ENCODE measurements at regions not wholly inside any gene's neighbourhood (a gene's known extent, or its start where the extent isn't known, plus 50 kb on each side); places are given as distances from the start of the nearest gene placed in this dataset.

DNA sequence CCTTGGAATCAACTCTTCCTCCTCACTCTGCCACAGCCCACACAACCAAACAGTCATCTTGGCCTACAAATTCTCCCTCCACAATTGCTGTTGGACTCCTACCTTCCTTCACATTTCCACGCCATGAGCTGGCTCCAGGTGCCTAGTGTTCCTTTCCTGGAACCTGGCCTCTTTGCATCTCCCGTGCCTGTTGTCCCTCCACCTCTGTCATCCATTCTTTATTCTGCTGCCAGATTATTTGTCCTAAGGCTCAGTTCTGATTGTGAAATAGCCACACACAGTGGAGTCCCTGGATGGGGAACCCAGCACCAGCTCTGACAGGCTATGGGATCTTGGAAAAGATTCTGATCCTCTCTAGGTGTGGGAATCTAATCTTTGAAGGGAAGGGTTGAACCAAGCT, 109.1 kb upstream of the ANKH start:
- no peak overlapping the region for H3K4me3 ChIP-seq (replicated peaks; ENCODE audit: low read depth, low read length)
- TF ChIP-seq, protein P1, sequence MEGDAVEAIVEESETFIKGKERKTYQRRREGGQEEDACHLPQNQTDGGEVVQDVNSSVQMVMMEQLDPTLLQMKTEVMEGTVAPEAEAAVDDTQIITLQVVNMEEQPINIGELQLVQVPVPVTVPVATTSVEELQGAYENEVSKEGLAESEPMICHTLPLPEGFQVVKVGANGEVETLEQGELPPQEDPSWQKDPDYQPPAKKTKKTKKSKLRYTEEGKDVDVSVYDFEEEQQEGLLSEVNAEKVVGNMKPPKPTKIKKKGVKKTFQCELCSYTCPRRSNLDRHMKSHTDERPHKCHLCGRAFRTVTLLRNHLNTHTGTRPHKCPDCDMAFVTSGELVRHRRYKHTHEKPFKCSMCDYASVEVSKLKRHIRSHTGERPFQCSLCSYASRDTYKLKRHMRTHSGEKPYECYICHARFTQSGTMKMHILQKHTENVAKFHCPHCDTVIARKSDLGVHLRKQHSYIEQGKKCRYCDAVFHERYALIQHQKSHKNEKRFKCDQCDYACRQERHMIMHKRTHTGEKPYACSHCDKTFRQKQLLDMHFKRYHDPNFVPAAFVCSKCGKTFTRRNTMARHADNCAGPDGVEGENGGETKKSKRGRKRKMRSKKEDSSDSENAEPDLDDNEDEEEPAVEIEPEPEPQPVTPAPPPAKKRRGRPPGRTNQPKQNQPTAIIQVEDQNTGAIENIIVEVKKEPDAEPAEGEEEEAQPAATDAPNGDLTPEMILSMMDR (IDR thresholded peaks at IDR 0.05; ENCODE audit: low read length, missing control alignments), result no peak
- DNase-seq (ENCODE audit: low read depth), result no peak

DNA sequence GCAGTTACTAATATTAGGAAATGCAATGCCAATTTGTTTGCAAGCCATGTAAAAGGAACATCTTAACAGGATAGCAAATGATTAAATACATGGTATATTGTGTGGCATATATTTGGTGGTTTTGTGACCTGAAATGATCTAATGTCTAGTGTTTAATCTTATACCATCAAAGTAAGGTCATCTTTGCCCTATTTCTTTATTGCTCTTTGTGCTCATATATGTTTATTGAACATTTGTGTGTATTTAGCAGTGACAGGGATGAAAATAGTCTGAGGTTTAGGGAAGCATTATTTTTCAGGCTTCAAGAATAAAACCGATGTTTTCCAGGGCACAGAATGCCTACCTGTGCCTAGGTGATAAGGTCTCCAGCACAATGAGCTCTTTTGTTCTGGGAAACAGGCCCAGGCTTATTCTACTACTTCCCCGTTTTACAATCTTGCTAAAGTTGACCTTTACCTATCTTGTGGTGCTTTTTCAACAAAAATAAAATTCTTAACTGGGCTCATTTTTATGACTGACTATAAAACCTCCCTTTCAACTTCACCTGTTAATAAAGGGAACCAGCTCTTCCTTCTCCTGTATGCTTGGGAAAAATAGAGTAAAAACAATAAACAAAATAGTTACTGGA, 105.6 kb upstream of the ANKH start:
- TF ChIP-seq, protein P1 (IDR thresholded peaks at IDR 0.05; ENCODE audit: low read length, missing control alignments), result no peak
- no peak for DNase-seq (ENCODE audit: low read depth)
- no peak overlapping the region for H3K4me3 ChIP-seq (replicated peaks; ENCODE audit: low read depth, low read length)

DNA sequence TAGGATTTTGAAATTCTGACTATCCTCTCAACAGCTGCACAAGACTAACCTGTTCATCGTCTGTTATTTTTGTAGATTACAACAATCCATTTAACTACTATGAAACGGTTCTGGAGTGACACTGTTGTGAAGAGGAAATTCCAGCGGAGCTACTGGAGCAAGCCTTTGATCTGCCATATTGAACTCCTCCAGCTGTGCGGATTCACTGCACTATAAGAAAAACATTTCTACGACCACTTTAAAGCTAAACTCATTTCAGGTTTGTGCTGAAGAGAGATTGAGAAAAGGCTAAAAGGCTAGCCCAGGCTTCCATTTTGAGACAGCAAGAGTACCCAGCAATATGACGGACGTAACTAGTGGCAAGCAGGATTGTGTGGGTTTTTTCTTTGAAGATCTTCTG, 104.9 kb upstream of the ANKH start:
- TF ChIP-seq, protein P1 (IDR thresholded peaks at IDR 0.05; ENCODE audit: low read length, missing control alignments), result no peak
- no peak for DNase-seq (ENCODE audit: low read depth)
- H3K4me3 ChIP-seq (replicated peaks; ENCODE audit: low read depth, low read length), result no peak overlapping the region

DNA sequence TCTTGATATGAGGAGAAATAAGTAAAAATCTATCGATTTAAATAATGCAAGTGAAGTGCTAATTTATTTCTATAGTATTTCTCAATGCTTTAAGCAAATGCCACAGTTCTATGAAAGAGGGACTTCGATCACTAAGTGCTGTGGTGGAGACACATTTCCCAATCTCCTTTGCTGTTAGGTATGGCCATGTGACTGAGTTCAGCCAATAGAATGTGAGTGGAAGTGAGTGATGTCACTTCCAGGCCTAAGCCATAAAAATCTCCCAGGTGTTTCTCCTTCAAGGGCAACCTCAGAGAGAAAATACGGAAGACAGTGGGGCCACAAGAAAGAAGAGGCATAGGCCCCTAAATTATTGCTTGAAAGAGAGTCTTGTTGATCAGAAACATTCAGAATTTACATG, 100.3 kb upstream of the ANKH start:
- no peak for DNase-seq (ENCODE audit: low read depth)
- TF ChIP-seq, protein P1 (IDR thresholded peaks at IDR 0.05; ENCODE audit: low read length, missing control alignments), result no peak
- no peak overlapping the region for H3K4me3 ChIP-seq (replicated peaks; ENCODE audit: low read depth, low read length)

DNA sequence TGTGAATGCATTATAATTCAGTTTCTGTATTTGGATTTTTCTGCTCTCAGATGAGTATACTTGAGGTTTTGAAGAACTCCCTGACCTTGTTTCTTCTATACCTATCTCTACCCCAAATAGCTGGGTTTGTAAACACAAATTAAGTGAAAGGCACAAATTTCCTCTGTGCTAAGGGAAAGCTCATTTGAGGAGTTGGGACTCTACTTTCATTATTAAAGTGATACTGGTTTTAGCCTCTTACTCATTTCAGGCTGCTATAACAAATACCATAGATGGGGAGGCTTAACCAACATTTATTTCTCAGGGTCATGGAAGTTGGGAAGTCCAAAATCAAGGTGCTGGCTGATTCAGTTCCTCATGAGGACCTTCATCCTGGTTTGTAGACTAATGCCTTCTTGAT, 97.2 kb upstream of the ANKH start:
- no peak for DNase-seq (ENCODE audit: low read depth)
- H3K4me3 ChIP-seq (replicated peaks; ENCODE audit: low read depth, low read length), result no peak overlapping the region
- TF ChIP-seq, protein P1 (IDR thresholded peaks at IDR 0.05; ENCODE audit: low read length, missing control alignments), result no peak

DNA sequence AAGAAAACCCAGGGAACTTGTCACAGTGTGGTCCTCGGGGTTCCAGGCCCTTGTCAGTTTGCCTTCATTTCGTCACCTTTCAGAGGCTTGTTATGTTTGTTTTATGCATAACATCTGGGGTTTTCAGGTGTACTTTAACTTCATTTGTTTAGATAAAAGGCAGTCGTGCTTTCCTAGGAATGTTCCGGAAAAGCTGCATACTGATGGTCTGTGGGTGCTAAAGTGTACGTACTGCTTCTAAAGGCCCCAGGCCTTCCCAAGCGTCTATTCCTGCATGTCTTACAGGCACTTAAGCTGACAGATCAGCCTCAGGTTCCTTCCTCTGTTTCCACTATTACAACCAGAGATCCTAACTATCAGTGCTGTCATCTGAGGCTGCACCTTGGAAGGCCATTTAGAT, 95.6 kb upstream of the ANKH start:
- H3K4me3 ChIP-seq (replicated peaks; ENCODE audit: low read depth, low read length), result no peak overlapping the region
- TF ChIP-seq, protein P1 (IDR thresholded peaks at IDR 0.05; ENCODE audit: low read length, missing control alignments), result no peak
- DNase-seq (ENCODE audit: low read depth), result no peak

DNA sequence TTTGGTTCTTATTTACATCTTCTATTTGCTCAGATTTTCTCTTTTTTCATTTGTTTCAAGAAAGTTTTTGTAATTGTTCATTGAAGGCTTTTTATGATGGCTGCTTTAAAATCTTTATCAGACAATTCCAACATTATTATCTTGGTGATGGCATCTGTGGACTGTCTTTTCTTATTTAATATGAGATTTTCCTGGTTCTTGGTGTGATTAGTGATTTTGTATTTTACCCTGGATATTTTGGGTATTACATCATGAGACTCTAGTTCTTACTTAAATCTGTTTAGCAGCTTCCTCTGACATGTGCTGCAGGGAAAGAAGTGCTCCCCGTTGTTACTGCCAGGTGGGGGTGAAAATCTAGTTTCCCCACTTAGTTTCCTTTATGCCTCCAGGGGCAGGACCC, 94.2 kb upstream of the ANKH start:
- no peak overlapping the region for H3K4me3 ChIP-seq (replicated peaks; ENCODE audit: low read depth, low read length)
- TF ChIP-seq, protein P1 (IDR thresholded peaks at IDR 0.05; ENCODE audit: low read length, missing control alignments), result no peak
- DNase-seq (ENCODE audit: low read depth), result no peak
